HFF-Myc (cell line): ENCODE measurements at regions not wholly inside any gene's neighbourhood (a gene's known extent, or its start where the extent isn't known, plus 50 kb on each side); places are given as distances from the start of the nearest gene placed in this dataset.

ENCODE experiments used
- DNase-seq: peaks from one replicate; pipeline ENCODE4 v3.0.0-alpha.2; 2011; ENCODE audit warnings: low read depth; ENCODE audit errors: extremely low read depth
- H3K4me3 ChIP-seq: replicated peaks from 2 replicates; pipeline ENCODE4 v1.5.1; 2011; ENCODE audit warnings: low read depth, mild to moderate bottlenecking, control low read depth, low read length
- CTCF ChIP-seq: IDR thresholded peaks from 2 replicates; pipeline ENCODE4 v1.5.1; 2012; ENCODE audit warnings: mild to moderate bottlenecking, low read depth, low read length, control low read depth; ENCODE audit errors: missing control alignments

GRCh38 chr11:111091321-111091938, 154.1 kb upstream of the POU2AF2 start:
- no peak for DNase-seq
- no peak for TF ChIP-seq CTCF
- no peak overlapping the region for H3K4me3 ChIP-seq

- DNase-seq = no peak
- no peak for TF ChIP-seq CTCF
- H3K4me3 ChIP-seq = no peak overlapping the region
Measured at GRCh38 chr11:111089759-111090158, 155.8 kb upstream of the POU2AF2 start.

DNA sequence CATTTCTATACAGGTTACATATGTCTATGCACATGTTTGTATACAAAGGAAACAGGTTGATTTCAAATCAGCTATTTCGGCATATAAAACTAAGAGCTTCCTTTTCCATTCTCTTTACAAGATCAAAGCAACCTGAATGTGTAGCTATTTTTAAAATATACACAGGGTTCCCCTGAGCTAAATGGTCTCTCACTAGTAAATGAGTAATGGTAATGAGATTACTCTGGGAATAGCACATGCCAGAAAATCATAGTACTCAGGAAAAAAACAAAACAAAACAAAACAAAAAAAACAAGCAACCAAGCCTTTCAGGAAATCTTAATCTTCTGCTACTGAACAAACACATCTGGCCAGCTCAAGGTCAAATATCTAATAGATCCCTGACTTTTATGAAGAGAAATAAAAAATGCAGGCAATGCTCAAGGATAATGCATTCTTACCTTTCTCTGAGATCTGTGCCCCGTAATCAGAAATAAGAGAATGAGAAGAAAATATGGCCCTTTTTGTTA, 156.6 kb upstream of the POU2AF2 start:
- no peak for DNase-seq

DNA sequence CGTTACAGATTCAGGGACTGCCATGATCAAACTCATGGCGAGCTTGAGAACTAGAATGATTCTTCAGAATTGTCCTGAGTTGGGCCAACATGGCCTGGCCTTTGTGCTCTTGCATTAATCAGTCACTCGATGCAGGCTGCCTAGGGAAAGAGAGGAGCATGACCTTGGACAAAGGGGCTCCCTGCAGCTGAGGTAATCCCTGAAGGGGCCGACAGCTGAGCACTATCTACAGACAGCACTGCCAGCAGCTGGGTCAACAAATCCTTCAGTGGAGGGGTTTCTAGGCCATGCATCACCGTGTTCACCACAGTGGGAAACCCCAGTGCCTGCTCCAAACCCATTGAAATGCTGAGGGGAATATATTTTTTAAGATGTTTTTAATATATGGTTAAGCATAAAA, 159.5 kb upstream of the POU2AF2 start:
- no peak for DNase-seq
- no peak for TF ChIP-seq CTCF
- H3K4me3 ChIP-seq = no peak overlapping the region

More for the DNA sequence above, 156.6 kb upstream of the POU2AF2 start:
- H3K4me3 ChIP-seq = no peak overlapping the region
- TF ChIP-seq CTCF = no peak

DNA sequence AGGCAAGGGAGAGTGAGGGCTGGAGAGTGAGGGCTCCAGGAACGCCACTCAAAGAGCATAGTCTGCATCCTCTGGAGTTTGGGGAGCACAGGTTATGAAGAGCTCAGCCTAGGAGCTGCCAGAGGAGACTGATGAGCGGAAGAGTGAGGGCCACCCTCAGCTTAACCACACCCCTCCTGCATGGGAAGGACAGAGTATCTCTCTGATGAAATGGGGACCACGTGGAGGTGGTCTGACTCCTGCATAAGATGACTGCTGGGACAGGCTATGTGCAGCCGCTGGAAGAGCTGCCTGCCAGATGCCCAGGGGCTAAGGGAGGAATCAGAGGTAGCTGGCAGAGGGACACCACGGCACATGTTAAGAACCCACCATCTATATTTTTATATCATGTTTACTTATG, 162.9 kb upstream of the POU2AF2 start:
- no peak for TF ChIP-seq CTCF
- H3K4me3 ChIP-seq = no peak overlapping the region
- DNase-seq = no peak

DNA sequence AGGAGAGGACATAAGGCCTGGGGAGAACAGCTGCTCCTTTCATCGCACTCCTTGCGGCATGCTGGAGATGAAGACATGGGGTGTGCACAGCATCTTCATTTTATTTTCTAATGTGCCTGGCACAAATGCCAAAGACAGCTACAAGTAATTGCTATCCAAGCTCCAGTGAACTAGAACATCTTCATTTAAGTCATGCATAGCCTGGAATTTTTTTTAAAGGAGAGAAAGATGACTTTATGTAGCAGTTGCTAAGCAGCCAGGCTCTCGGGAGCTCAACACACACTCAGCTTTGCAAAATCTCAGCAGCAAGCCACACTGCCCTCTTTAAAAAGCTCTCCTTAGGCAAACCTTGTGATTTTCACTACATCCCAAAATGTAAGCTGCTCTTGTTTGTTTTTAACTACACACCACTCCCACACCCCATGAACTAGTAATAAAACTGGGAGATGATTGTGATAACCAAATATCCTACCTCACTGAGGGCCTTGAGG, 164.5 kb upstream of the POU2AF2 start:
- DNase-seq = no peak
- TF ChIP-seq CTCF = no peak
- no peak overlapping the region for H3K4me3 ChIP-seq
